HPDE6-E6E7 (cell line): ENCODE measurements at regions not wholly inside any gene's neighbourhood (a gene's known extent, or its start where the extent isn't known, plus 50 kb on each side); places are given as distances from the start of the nearest gene placed in this dataset.

ENCODE experiments used
- DNase-seq: peaks from one replicate; pipeline ENCODE4 v3.0.0; 2011; ENCODE audit warnings: missing footprints; ENCODE audit errors: extremely low spot score

DNA sequence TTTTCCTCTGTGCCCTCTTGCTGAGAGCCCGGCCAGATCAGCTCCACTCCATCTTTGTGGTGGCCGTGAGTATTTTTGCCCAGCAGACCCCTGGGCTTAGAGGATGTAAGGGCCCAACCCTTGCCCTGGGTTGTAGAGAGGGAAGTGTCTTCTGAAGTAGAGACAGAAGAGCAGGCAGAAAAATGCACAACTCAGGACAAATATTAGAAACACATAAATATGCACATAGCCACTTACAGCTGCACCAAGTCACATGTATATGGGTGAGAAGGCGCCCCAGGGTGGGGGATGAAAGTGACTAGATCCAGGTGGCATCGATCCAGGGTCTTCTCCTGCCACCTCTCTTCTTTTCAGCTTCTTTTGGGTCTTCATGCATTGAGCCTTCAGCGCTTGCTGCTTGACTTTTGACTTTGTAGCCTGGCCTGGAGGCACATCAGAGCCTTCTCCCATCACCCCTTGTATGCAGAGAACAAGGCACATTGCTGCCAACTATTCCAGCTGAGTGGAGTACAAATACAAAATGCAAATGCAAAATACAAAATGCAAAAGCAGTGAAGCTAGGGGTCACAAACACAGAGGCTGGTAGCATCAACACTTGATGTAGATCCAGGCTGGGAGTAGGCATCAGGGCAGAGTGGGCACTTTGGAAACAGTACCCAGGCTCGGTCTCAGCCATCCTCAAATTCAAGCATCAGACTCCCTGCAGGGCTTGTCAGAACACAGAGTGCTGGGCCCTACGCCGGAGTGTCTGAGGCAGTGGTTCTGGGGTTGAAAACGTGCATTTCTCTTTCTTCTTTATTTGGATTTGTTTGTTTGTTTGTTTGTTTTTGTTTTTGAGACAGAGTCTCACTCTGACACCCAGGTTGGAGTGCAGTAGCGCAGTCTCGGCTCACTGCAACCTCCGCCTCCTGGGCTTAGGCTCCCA lies 133.0 kb downstream of the ASB7 start:
- no peak for DNase-seq

- no peak for DNase-seq
Measured at GRCh38 chr15:100737214-100737613, 134.8 kb downstream of the ASB7 start.

GRCh38 chr15:100738614-100739013 lies 136.2 kb downstream of the ASB7 start:
- DNase-seq: no peak

DNA sequence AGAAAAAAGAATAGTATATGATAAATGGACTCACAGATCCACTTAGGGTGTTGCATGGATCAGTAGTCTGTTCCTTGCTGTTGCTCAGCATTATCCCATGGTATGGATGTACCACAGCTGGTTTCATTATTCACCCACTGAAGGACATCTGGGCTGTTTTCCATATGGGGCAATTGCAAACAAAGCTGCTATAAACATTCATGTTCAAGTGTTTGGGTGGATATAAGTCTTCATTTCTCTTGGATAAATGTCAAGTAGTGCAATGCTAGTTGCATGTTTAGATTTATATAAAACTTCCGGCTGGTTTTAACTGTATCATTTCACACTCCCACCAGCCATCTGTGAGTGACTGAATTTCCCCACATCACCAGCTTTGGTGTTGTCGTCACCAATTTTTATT lies 137.7 kb downstream of the ASB7 start:
- no peak for DNase-seq

- no peak for DNase-seq
Measured at GRCh38 chr15:100751585-100751984, 128.0 kb upstream of the ALDH1A3 start.

DNA sequence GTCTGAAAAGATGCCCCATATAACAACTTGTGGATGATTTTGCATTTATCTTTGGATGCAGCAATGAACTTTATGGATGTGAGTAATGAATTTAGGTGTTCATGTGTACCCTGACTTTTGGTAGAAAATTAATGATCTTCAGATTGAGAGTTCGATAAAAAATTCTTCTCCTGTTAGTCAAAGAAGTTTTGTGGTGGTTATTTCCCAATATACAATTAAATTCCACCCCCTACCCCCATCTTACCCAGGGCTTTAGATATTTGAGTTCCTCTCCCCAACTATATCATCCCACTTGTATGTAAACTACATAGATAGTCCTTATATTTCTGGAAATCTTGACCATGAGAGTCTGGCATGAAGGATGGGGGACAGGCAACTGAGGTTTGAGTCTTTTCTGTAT lies 126.1 kb upstream of the ALDH1A3 start:
- DNase-seq: no peak

DNA sequence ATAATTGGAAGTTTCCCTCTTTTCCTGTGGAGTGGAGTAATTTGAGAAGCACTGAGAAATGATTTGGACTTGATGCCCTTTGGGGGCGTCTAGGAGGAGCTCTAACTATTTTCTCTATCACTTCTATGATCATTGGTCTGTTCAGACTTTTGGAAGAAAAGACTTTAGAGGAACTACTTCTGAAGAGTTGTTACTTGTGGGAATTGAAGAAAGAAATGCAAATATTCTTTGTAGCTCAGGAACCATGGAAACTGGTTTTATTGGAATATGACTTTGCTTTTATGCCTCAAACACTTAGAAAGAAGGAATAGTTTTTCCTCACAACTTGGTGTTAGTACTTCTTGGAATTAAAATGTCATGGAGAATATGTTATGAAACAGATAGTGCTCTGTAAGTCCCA lies 122.0 kb upstream of the ALDH1A3 start:
- DNase-seq: no peak

DNA sequence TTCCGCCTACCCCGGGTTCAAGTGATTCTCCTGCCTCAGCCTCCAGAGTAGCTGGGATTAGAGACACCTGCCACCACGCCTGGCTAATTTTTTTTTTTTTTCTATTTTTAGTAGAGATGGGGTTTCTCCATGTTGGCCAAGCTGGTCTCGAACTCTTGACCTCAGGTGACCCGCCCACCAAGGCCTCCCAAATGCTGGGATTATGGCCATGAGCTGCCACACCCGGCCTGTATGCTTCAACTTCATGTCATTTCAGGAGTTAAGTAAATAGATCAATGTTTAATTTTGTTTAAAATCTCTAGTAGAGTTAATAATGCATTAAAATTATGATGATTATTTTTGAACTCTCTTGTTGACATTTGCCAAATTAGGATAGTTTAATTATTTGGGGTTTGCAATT lies 121.1 kb upstream of the ALDH1A3 start:
- DNase-seq: no peak

GRCh38 chr15:100759106-100759505 lies 120.5 kb upstream of the ALDH1A3 start:
- no peak for DNase-seq

GRCh38 chr15:100759698-100760356 lies 119.8 kb upstream of the ALDH1A3 start:
- DNase-seq: peak; percentile 75

DNA sequence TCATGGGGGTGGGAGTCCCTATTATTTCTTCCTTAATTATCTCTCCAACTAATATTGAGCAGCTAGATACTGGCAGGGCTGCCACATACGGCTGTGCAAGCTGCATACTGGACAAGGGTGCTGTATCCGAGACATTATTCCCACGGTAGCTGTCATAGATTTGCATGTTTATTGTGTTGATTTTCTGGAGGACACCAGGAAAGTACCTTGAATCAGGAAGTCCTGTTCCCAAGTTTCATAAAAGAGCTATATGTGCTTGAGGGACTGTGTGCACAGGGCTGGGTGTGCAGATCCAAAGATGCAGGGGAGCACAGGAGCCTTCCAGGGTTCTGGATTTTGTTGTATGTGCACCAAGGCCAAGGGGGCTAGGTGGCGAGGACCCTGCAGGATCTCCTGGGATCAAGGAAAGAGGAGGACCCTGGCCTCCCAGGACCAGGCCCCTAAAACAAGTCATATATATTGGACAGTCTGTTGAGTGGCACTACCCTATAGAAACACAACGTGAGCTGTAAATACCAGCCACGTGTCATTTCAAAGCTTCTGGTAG lies 119.2 kb upstream of the ALDH1A3 start:
- no peak for DNase-seq

DNA sequence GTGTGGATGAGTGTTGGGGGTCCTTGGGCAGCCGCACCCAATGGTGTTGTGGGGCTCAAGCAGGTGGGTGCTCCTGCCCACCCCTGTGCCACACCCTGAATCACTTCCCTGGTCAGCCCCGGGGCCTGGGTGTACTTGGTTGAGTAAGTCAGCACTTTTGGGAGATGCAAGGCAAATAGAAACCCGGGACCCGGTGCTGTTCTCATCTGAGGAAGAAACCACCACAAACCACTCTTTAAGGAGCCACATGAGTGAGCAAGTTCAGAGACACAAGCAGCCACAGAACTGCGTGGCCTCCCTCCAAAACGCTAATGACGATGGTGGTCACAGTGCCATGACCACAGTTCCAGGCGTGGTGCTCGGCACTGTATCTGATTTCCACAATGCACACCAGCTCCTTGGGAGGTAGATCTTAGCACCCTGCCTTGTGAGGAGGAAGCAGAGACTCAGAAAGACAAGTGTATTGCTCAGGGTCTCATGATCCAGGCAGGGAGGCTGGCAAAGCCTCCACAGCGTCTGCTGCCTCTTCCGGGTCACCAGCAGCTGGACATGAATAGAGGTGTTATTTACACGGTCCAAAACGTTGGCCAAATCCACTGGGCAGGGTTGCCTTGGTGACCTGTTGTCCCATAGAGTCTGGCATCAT lies 118.2 kb upstream of the ALDH1A3 start:
- DNase-seq: no peak

- DNase-seq: no peak
Measured at GRCh38 chr15:100762289-100762688, 117.3 kb upstream of the ALDH1A3 start.

DNA sequence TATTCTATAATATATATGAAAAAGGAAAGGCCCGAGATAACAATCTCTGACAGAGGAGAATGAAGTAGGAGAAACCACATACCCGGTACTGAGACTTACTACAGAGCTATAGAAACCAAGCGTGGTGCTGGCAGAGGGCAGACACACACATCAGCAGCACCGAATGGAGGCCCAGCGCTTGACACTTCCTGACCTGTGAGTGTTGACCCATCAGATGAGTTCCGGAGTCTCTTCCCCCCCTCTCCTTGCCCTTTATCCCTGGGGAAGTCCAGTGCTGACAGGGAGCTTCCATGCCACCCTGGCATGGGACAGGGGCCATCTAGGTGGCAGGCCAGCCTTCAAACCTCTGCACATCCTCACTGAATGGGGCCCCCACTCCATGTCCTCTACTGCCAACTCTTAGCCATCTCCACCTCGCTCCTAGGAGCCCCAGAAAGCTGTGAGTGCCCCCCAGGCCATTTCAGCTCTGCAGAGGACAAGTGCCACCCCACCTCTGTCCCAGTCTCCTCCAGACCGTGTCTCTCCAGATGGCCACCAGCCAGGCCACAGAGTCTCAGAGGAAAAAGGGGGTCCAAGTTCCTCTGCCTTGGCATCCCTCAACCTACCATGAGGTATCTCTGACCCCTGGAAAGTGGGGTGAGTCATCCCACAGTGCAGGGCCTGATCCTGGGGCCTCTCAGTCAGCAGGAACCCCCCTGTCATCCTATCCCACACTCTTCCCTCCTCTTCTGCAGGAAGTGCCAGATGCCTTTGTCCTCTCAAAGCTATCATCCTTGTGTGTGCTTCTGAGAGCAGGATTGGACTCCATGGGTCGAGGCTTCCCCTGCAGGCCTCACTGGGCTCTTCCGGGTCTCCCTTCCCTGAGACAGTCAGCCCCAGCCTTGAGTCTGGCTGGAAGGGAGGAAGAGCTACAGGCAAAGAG lies 116.5 kb upstream of the ALDH1A3 start:
- DNase-seq: no peak

- no peak for DNase-seq
Measured at GRCh38 chr15:100763835-100764750, 115.5 kb upstream of the ALDH1A3 start.

DNA sequence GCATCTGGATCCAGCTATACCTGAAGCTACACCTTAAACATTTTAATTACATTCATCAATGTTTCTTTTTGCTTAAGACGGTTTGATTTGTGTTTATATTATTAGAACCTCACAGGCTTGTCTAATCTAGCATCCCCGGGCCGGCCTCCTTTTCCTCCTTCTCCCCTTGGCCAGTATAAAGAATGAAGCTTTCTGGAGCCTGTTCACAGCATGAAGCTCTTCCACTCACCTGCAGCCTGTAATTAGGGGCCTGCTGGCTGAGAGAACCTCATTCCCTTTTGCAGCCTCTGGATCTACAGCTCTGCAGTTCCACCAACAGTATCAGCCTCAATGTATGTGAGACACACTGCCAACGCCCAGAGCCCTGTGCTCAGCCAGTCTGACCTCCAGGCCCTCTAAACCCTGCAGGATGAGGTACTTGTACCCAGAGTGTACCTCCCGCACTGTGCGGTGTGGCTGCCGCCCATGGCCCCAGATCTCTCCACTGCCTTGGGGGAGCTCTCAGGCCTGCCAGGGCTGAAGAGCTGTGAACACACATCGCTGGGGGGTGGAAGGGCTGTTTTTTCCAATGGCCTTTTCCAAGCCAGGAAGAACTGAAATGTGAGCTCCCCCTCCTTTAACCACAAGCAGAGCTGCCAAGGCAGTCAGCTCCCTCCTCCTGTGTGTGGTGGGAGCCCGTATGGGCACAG lies 114.7 kb upstream of the ALDH1A3 start:
- DNase-seq: no peak

- no peak for DNase-seq
Measured at GRCh38 chr15:100765467-100766241, 114.0 kb upstream of the ALDH1A3 start.

- no peak for DNase-seq
Measured at GRCh38 chr15:100766243-100767000, 113.2 kb upstream of the ALDH1A3 start.
